Hematopoietic multipotent progenitor cell treated with erythropoietin and hydrocortisone succinate and interleukin-3 and kit ligand, for 6 days (in vitro differentiated cells): ENCODE measurements at regions not wholly inside any gene's neighbourhood (a gene's known extent, or its start where the extent isn't known, plus 50 kb on each side); places are given as distances from the start of the nearest gene placed in this dataset.
A peak's percentile ranks its signal among the peaks of the same experiment; 100 is the strongest.

Experiments
- DNase-seq: peaks from one replicate; pipeline ENCODE4 v3.0.0-alpha.2; 2015

- DNase-seq, result no peak
Observed at GRCh38 chr11:27857014-27857413, 156.8 kb upstream of the BDNF start.

DNA sequence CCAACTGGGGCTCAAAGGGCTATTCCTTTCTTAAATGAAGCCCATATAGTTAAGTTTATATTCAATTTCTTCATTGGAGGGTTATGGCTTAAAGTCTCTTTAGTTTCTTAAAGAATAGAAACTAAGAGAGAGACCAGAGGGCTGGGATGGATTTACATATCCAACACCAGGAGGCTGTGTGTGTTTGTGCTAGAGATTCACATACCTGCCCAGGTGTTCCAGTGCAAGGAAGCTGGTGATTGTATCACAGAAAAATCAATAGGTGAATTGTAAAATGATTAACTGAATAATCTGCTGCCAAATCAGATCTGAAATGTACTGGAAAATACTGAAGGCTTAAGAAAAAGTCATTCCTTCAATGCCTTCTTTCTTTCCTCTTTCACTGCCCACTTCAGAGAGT, 148.2 kb upstream of the BDNF start:
- no peak for DNase-seq

GRCh38 chr11:27847496-27847895, 147.2 kb upstream of the BDNF start:
- DNase-seq, result no peak

DNA sequence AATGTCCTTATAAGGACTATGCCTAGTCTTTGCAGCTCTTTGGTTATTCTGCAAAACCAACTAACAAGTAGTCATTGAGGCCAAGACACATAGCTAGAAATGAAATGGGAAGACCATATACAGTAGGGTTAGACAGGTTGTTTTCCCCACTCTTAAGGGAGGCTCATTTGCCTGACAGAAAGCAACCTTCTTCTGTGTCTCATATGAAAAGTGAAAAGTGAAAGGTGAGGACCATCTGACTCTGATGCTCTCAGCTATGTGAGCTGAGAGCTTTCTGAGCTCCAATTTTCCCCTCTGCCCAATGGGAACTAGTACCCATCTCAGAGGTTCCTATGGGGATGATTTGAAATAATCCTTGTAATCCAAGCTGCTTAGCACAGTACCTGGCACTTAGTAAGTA, 142.0 kb upstream of the BDNF start:
- no peak for DNase-seq

- DNase-seq, result no peak
Observed at GRCh38 chr11:27841023-27841422, 140.8 kb upstream of the BDNF start.

- DNase-seq, result peak; percentile 36
Observed at GRCh38 chr11:27839226-27839913, 139.1 kb upstream of the BDNF start.

DNA sequence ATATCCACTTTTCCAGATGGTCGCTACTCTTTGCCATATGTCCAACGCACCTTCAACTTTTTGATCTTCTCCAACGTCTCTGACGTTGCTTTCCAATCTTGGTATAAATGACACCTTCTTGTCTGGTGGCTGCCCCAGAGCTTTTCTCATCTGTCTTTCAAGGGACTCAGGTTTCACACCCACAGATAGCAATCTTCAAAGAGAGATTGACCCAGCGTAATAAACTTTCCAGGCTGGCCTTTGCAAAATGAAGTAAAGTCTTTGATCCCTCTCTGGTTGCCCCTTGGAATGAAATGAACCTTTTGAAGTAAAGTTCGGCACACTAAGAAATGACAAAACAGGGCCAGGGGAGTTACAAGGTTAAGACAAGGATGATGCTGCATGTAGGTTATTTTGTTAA, 138.4 kb upstream of the BDNF start:
- no peak for DNase-seq

DNA sequence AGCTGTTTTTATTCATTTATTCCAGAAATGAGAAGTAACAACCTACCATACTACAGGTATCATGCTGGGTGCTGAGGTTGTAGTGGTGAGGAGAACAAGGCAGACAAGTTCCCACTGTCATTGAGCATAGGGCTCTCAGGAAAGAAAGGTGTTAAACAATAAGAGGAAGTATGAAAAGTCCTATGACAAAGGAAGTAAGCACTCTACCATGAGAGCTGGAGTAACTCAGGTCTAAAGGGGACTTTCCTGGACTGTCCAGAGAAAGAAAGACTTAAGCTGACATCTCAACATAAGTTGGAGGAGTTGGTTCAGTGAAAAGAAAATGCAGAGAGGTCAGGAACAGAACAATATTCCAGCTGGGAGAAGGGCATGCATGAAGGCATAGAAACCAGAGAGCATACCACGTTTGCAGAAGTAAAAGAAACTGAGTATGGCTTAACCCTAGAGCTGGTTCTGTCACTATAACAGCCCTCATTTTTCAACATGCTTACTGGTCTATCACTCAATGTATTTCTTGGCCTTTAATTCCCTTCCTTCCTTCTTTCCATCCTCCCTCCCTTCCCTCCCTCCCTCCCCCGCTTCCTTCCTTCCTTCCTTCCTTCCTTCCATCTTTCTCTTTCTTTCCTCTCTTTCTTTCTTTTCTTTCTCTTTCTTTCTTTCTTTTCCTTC, 137.8 kb upstream of the BDNF start:
- DNase-seq, result no peak

GRCh38 chr11:27830206-27830605, 130.0 kb upstream of the BDNF start:
- no peak for DNase-seq

DNA sequence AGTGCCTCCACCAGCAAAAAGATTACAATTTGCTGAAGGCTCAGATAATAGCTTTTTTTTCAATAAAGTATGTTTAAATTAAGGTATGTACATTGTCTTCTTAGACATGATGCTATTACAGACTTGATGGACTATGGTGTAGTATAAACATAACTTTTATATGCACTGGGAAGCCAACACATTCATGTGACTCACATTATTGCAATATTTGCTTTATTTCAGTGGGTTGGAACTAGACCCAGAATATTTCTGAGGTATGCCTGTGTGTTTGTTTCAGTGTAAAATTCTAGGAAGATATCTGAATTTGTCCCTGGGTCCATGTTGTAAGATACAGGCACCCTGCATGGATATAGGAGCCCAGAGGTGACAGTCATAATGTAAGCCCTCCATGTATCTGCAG, 120.0 kb upstream of the BDNF start:
- no peak for DNase-seq

- DNase-seq, result no peak
Observed at GRCh38 chr11:27816197-27816596, 115.9 kb upstream of the BDNF start.

DNA sequence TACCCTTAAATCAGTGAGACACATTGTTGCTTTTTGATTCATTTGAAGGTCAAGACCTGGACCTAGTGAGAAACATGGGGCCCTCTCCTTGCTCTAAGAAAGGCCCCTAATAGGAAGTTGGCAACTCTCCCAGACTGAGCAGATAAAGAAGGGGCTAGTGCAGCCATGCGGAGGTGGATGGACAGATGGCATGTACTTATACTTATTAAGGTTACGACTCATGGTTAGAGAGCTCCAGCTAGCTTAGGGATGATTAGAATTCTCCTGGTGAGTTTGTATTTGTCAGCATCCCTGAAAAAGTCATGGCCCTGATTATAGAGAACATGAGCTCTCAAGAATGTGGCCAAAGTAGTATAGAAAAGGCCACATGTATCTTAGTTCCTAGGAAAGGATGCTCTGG, 112.1 kb upstream of the BDNF start:
- no peak for DNase-seq

GRCh38 chr11:27807596-27807995, 107.3 kb upstream of the BDNF start:
- DNase-seq, result no peak

- DNase-seq, result no peak
Observed at GRCh38 chr11:27806122-27806521, 105.9 kb upstream of the BDNF start.

GRCh38 chr11:27795955-27796861, 96.0 kb upstream of the BDNF start:
- DNase-seq, result no peak

GRCh38 chr11:27786864-27787263, 86.6 kb upstream of the BDNF start:
- DNase-seq, result no peak

GRCh38 chr11:27786331-27786730, 86.1 kb upstream of the BDNF start:
- no peak for DNase-seq

- no peak for DNase-seq
Observed at GRCh38 chr11:27783701-27784355, 83.6 kb upstream of the BDNF start.

DNA sequence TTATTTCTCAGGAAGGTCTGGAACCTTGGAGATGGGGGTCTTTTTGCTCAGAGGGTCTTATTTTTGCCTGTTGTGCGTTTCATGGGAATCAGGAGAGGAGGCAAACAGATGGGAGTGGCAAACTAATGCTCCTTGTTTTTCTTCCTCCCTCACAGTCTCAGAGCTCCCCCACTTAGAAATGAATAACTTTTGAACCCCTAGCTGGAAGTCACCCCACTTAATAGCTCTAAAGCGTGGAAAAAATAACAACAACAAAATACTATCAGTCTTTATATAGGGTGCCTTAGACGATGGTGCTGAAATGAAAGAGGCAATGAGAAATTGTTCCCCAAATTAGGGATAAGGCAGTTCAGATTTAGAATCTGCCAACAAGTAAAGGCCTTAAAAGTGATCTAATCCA, 76.8 kb upstream of the BDNF start:
- no peak for DNase-seq

DNA sequence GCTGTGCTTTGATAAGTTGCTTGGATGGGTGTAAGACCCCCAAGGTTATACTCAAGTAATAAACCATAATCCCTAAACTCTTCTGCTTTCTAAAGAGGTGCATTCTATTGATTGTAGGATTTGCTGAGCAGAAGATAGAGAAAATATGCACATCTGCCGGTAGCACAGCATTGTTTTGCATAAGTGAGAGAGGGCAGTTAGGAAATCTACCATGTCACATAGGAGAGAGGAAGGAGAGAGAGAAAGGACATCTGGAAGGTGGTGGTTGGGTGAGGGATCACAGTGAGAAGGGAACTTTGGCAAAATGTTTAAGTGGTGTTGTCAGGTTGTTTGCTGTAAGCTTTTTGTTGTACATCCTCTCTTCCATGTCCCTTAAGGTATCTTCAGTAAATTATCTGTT, 73.6 kb upstream of the BDNF start:
- DNase-seq, result no peak

- no peak for DNase-seq
Observed at GRCh38 chr11:27771516-27771915, 71.3 kb upstream of the BDNF start.

- no peak for DNase-seq
Observed at GRCh38 chr11:27770576-27770975, 70.3 kb upstream of the BDNF start.

- DNase-seq, result no peak
Observed at GRCh38 chr11:27763736-27764135, 63.5 kb upstream of the BDNF start.
